Lower leg skin (tissue), 4 donors: ENCODE measurements at regions not wholly inside any gene's neighbourhood (a gene's known extent, or its start where the extent isn't known, plus 50 kb on each side); places are given as distances from the start of the nearest gene placed in this dataset.

ENCODE experiments used
- DNase-seq, 2 donors: peaks; one replicate each; pipeline ENCODE4 v3.0.0-alpha.2; 2019; ENCODE audit warnings: low spot score in 2 of 2
- H3K4me3 ChIP-seq: fragments of 200-600 bp; sonication (generic); 2 replicates; pipeline ENCODE4 v1.5.1; 2017; ENCODE audit warnings: mild to moderate bottlenecking, low read depth; ENCODE audit not compliant: poor library complexity, severe bottlenecking
- CTCF ChIP-seq, 3 donors: fragments of 450-650 bp; IDR thresholded peaks; one replicate each; pipeline ENCODE4 v1.5.1; 2016; ENCODE audit warnings: antibody characterized with exemption in 3 of 3, mild to moderate bottlenecking in 3 of 3, moderate library complexity in 2 of 3
- POLR2A ChIP-seq, 2 donors: fragments of 450-650 bp; IDR thresholded peaks; one replicate each; pipeline ENCODE4 v1.6.1; 2016 to 2017; ENCODE audit warnings: antibody characterized with exemption in 2 of 2, mild to moderate bottlenecking in 1 of 2, moderate library complexity in 1 of 2
- WGBS, 2 donors: methylation state at CpG; one replicate each; pipeline ENCODE4 v1.1.5; 2018; 5-methylcytosine and 5-hydroxymethylcytosine counted together
- intact Hi-C: fragments of 100-400 bp; cut with DNase I; formaldehyde crosslinking; loops from one replicate; pipeline ENCODE4 v1.15.0; 2023; ENCODE audit warnings: low total_unique reads

GRCh38 chr21:15439726-15440125 lies 290.1 kb upstream of the USP25 start:
- 63 to 69% methylated on average over 1 of the region's 1 CpG for WGBS, 2 donors
- intact Hi-C loops = no loop called here
- TF ChIP-seq CTCF (IDR thresholded peaks at IDR 0.05) (no peak), POLR2A (IDR thresholded peaks at IDR 0.05) (no peak)
- no peak overlapping the region for H3K4me3 ChIP-seq
- no peak for DNase-seq

- WGBS, 2 donors = 62 to 71% methylated on average over 3 of the region's 3 CpGs
- no peak for DNase-seq
- intact Hi-C loops = no loop called here
- no peak overlapping the region for H3K4me3 ChIP-seq
- no peak for TF ChIP-seq CTCF (IDR thresholded peaks at IDR 0.05)
- TF ChIP-seq POLR2A (IDR thresholded peaks at IDR 0.05) = no peak
Measured at GRCh38 chr21:15441060-15441493, 288.7 kb upstream of the USP25 start.

DNA sequence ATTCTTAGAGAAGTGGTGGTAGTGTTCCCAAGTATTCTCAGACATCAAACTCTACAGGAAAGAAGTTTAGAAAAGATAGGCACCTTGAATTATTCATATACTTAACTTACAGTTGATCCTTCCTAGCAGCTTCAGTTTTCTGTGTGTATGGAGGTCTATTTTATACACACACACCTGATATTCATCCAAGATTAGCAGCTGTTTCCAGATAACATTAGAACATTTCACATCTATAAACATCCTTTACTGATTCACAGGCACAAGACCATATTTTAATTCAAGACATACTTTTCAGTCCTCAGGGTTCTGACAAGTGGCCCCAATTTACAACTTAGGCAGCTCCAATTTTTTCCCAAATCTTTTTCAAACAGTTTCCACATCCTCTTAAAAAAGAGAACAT lies 287.8 kb upstream of the USP25 start:
- TF ChIP-seq POLR2A (IDR thresholded peaks at IDR 0.05) (no peak), CTCF (IDR thresholded peaks at IDR 0.05) (no peak)
- no peak for DNase-seq
- intact Hi-C loops = no loop called here
- no peak overlapping the region for H3K4me3 ChIP-seq

DNA sequence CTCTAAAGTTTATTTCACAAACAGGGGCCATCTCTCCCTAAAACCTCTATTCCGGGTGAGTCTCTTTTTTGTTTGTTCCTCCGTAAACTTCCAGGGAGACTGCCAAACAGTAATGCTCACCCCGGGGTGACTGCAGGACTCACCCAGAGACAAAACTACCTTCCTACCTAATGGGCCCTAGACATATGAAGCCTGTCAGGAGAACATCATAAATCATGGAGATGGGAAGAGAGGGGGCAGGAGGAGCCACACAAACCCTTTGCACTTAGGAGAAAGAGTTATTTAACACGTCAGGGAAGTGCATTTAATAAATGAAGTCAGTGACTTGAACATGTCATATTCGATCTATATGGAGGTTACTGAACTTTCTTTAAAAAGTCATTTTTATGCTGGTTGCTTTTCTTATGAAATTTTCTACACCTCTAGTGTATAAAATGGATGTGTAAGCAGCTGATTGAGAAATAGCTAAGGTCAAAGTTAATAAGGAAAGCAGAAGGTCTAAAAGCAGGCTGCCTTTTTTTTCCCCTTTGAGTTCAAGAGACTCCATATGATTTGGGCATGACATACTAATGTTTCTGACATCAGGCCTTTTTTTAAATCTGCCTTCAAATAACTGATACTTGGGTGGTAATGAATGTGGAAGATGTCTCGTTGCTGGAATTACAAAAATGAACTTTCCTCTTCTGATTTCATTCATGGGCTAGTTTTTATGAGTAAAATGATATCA lies 286.9 kb upstream of the USP25 start:
- 64 to 74% methylated on average over 6 of the region's 6 CpGs for WGBS, 2 donors
- intact Hi-C loops = no loop called here
- DNase-seq = no peak
- TF ChIP-seq CTCF (IDR thresholded peaks at IDR 0.05) (no peak), POLR2A (IDR thresholded peaks at IDR 0.05) (no peak)
- H3K4me3 ChIP-seq = no peak overlapping the region

GRCh38 chr21:15443740-15444117 lies 286.1 kb upstream of the USP25 start:
- TF ChIP-seq CTCF (IDR thresholded peaks at IDR 0.05) (no peak), POLR2A (IDR thresholded peaks at IDR 0.05) (no peak)
- no peak for DNase-seq
- intact Hi-C loops = no loop called here
- no peak overlapping the region for H3K4me3 ChIP-seq
- WGBS, 2 donors = 17 to 18% methylated on average over 2 of the region's 2 CpGs
